GM18951 (cell line): ENCODE measurements at regions not wholly inside any gene's neighbourhood (a gene's known extent, or its start where the extent isn't known, plus 50 kb on each side); places are given as distances from the start of the nearest gene placed in this dataset.

Source experiments
- POLR2A ChIP-seq: IDR thresholded peaks from 4 replicates; pipeline ENCODE4 v1.6.1; 2011; ENCODE audit warnings: mild to moderate bottlenecking; ENCODE audit not compliant: insufficient read length, insufficient read depth; ENCODE audit errors: extremely low read depth
- in situ Hi-C: fragments of 300-500 bp; cut with MboI; formaldehyde crosslinking; loops from one replicate; pipeline ENCODE4 v1.12.0; 2022; ENCODE audit warnings: low sequenced_read_pairs, mixed read lengths, inconsistent platforms; ENCODE audit not compliant: unreplicated experiment

DNA sequence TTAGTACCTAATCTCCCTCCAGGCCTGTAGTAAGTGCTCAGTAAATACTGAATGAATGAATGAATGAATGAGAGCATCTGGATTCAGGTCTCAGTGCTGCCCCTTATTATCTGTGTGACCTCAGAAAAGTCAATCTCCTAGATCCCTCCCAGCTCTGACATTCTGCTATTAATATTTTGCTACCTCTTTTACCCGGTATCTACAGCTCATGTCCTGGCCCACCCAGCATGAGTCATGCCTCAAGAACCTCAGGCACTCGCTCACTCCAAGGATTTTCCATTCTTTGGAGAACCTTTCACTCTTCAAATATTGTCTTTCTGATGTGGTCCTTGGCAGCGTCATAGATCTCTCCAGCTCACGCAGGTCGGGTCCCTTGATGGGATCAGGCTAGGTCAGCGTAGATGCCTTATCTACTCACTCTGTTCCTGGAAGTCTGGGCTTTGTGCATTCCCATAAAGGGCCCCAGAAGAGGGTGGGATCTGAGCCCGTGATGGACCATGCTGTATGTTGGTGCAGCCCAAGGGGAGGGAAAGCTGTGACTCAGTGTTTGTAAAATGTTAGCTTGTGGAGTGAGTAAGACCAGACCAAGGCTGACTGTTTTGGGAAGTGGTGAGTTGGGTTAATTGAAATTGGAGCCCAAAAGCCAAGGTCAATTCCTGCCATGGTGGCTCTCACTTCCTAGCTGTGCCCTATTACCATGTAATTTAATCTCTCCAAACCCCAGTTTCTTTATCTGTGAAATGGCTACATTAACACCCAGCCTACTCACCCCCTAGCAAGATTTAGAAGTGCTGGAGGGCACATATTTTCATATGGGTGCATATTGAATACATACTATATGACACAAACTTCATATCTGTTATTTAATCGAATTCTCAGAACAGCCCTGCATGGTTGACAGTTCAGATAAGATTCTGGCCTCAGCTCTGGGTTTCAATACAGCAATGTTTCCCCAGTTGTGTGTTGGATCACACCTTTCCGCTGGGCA, 214.1 kb upstream of the USP24 start:
- in situ Hi-C loops: no loop called here

DNA sequence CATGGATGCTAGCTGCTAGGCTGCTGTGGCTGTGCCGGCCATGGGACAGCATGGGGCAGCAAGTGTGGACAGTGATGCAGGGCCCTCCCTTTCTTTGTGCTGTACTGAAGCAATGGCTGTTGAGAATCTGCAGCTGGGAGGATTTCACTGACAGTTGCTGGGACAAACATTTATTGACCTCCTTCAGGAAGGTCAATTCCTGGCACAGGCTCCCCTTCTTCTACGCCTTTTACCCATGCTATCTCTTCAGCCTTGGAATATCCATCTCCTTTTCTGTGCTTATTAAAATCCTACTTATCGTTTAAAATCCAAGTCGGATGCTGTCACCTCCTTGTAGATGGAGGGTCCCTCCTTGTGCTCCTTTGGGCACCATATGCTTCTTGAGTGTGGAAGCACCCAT, 213.1 kb upstream of the USP24 start:
- in situ Hi-C loops: no loop called here
- TF ChIP-seq POLR2A: no peak

More for the DNA sequence above, 214.1 kb upstream of the USP24 start:
- TF ChIP-seq POLR2A: no peak

DNA sequence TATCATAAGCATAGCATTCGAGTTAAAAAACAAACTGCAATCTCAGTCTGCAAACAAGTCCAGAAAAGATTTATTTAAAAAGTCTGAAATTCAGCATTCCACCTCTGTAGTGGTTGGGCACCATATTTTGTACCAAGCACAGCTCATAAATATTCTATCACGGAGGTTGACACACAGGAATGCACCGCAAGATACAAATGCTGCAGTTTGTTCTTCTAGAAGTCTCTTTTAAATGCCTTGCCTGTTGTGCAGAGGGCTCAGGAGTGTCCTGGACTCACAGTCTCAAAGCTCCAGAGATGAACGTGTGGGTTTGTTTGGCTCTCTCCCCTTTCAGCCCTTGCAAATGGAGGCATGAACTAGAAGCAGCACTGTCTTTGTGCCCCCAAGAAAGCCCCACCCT, 212.4 kb upstream of the USP24 start:
- in situ Hi-C loops: no loop called here
- TF ChIP-seq POLR2A: no peak

DNA sequence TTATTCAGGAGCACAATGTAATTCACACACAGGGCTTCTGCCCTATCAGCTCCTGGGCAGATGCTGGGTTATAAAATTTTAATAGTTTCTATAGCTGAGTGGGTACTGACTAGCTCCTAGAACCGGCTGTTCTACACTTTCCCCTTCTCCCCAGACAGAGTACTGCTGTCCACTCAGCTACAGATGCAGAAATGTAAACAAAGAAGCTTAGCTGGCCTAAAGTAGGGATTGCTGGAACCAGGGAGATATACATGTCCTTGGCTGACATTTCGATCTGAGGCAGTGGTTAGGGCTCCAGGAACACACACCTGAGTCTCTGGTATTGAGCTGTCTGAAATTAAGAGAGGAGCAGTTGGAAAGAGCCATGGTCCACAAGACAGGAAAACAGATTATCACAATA, 211.5 kb upstream of the USP24 start:
- no peak for TF ChIP-seq POLR2A
- in situ Hi-C loops: no loop called here

DNA sequence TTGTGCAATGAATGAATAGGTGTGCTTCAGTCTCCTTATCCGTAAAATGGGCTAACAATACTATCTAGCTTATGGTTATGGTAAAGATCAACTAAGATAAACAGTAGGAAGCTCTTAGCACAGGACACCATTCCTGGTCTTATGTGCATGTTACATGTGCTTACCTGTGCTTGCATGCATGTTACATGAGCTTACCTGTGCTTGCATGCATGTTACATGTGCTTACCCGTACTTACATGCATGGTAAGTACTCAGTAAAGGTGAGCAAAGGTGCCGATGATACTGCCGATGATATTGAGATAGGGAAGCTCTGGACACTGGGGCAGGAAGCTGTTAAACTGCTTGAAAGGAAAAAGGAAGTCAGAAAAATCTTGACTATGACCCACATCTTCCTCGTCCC, 211.0 kb upstream of the USP24 start:
- in situ Hi-C loops: no loop called here
- no peak for TF ChIP-seq POLR2A

DNA sequence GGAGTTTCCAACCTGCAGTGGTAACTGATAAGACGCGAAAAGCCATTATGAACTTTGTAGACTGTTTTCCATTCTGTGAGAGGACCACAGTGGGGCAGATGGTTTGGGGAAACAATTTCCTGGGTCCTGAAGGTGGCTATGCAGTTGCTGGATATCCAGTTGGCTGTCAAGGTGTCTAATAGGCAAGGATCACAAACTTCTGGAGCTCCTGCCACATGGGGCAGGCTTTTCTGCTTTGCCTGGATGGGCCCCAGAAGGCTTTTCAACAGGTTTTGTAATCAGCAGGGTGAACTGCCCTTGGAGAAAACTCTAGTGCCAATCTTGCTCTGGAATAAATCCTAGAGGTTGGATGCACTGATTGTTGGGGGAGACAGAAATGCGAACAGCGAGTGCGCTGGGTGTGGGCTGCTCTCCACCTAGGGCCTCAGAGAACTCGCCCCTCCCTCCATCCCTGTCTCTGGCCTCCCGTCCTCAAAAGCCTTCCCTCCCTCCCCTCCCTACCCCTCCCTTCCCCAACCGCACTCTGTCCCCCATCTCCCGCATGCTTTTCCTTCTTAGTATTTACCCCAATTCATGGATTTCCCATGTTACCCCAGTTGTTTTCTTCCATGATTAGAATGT, 210.3 kb upstream of the USP24 start:
- TF ChIP-seq POLR2A: no peak
- in situ Hi-C loops: no loop called here

DNA sequence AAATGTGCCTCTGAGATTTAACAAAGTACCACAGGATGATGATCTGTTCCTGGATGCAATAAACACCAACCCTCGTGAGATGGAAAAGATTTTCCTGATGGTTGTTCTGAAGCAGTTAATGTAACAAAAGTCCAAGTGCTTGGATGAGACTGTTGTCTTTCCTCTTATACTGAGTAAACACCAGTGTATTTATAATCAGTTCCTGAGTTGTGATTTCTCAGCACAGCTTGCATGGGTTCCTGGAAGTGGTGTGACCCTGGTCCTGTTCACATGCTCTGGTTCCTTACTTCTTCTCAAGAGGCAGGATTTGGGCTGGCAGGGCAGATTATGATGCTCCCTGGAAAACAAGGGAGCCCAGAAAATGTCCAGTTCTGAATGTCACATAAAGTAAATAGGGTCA, 208.2 kb upstream of the USP24 start:
- in situ Hi-C loops: no loop called here
- TF ChIP-seq POLR2A: no peak

DNA sequence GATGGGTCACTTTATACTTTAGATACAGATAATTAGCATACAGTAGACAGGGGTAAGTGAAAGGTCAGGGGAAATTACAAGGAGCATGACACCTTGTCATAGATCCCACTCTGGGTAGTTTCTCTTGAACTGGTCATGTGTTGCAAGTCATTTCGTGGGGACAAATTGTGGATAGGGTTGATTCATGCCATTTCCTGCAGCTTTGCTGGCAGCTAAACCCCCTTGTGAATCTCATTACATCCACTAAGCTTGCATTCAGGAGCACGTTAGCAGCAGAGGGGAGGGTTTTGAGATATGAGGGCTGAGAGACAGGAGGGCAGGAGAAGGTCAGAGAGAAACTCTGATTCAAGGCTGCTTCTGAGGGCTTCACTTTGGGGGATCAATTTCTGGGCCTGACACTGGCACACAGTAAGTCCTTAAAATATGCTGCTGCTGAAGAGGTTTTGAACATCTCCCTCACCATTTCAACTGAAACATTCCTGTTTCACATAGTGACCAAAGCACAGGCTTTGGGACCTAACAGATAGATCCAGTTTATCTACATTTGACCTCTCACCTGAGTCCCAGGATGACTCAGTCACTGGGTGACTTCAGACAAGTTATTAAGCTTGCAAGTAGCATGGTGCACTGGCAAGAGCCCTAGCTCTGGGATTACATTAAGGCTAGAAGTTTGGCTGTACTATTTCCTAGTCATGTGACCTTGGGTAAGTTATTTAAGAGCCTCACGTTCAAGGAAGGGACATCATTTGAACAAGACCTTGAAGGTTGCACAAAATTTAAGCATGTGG, 206.0 kb upstream of the USP24 start:
- TF ChIP-seq POLR2A: no peak
- in situ Hi-C loops: no loop called here

DNA sequence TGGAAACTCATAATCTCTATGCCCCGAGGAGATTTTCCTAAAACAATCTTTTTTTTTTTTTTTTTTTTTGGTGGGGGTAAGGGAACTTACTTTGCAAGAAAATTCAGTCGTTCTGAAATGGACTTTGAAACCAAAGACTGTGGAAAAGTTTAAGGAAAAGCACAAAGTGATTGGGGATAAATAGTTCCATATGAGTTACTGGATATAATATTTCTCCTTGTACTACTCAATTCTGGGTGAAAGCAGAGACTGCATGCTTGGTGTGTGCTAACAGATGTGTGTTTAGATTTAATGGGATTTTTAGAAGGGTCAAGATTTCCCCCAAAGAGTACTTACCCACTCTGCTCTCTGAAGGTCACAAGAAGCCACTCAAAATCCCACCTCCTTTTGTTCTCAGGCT, 204.9 kb upstream of the USP24 start:
- in situ Hi-C loops: no loop called here
- TF ChIP-seq POLR2A: no peak

DNA sequence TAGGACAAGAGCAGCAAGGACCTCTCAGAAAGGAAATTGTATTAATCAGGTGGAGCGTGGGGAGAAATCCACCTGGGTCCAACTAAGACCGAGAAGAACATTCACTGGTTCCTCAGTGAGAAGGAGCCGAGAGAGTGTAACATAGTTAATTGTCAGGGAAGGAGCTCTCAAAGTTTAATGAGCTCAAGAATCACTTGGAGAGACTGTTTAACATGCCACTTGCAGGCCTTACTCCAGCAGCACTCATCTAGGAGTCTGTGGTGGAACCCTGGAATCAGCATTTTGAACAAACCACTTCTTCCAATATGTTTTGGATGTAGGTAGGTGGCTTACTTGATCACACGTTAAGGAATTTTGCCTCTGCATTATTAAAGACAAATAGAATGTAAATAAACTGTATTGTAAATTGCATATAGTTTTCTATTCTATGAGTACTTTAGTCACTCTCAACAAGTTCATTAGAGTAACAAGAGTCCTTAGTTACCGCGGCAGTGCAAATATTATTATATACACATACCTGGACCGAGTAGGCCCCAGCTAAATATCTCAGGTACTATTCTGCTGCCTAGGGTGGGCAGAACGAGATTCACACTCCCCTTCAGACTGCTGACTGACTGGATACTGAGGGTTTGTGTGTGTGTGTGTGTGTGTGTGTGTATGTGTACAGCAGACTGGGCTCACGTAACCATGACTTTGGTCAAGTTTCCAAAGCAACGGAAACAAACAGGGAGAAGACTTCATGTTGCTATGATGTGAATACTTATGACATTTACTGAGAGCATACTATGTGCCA, 203.2 kb upstream of the USP24 start:
- no peak for TF ChIP-seq POLR2A
- in situ Hi-C loops: no loop called here

DNA sequence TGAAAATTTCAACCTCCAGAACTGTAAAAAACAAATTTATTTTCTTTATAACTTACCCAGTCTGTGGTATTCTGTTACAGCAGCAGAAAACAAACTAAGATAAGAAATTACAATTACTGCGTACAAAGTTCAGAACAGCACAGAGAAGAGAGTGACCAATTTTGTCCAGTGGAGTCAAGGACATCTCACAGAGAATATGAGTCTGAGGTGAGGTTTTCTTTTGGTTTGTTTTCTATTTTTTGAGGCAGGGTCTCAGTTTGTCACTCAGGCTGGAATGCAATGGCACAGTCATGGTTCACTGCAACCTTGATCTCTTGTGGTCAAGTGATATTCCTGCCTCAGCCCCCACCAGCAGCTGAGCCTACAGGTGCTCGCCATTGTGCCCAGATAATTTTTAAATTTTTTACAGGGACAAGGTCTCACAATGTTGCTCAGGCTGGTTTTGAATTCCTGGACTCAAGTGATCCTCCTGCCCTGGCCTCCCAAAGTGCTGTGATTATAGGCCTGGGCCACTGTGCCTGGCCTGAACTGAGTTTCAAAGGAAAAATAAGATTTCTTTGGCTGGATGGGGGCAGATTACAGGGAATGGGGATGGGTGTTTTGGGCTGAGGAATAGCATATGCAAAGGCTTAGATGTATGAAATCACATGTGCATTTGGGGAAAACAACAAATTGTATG, 201.1 kb upstream of the USP24 start:
- no peak for TF ChIP-seq POLR2A

DNA sequence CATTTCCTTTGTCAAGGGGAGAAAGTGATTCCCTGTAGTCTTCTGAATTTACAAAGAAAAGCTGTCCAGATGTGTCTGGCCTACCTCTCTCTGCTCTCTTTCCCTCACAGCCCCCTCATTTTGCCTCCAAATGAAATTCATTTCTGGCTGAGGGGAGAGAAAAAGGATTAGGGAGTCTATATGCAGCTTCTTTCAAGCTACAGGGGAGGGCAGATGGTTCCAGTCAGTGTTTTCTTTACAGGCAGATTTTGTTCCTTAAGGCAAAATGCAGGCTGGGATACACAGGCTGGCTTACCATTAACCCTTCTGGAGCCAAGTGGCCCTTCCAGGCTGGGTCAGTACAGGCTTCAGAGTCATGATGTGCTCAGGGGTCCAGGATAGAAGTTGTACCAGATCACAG, 198.1 kb upstream of the USP24 start:
- no peak for TF ChIP-seq POLR2A
- in situ Hi-C loops: no loop called here

More for the DNA sequence above, 201.1 kb upstream of the USP24 start:
- in situ Hi-C loops: no loop called here
